HL-60 (cell line): ENCODE measurements at regions not wholly inside any gene's neighbourhood (a gene's known extent, or its start where the extent isn't known, plus 50 kb on each side); places are given as distances from the start of the nearest gene placed in this dataset.

Source experiments
- CTCF ChIP-seq: IDR thresholded peaks from one replicate; pipeline ENCODE4 v1.5.1; 2011; ENCODE audit warnings: low read length, control low read depth, inconsistent platforms; ENCODE audit not compliant: insufficient read depth
- POLR2AphosphoS5 ChIP-seq: IDR thresholded peaks from 2 replicates; pipeline ENCODE4 v1.6.1; 2012; ENCODE audit warnings: low read depth

GRCh38 chr1:100643471-100644196, 75.9 kb upstream of the VCAM1 start:
- TF ChIP-seq POLR2AphosphoS5 (no peak), CTCF (no peak)
